Activated effector memory CD4-positive, alpha-beta T cell treated with anti-CD3 and anti-CD28 coated beads, Interleukin-2, amount 50 U/mL, for 16 hours (primary cell): ENCODE measurements at regions not wholly inside any gene's neighbourhood (a gene's known extent, or its start where the extent isn't known, plus 50 kb on each side); places are given as distances from the start of the nearest gene placed in this dataset.
"Not testable (repeated sequence)": the region's sequence is repeated elsewhere in the genome, so short reads cannot be mapped to it uniquely, and the experiment has no call there.

ENCODE experiments used
- DNase-seq: peaks from one replicate; pipeline ENCODE4 v3.0.0-alpha.2; 2020

DNA sequence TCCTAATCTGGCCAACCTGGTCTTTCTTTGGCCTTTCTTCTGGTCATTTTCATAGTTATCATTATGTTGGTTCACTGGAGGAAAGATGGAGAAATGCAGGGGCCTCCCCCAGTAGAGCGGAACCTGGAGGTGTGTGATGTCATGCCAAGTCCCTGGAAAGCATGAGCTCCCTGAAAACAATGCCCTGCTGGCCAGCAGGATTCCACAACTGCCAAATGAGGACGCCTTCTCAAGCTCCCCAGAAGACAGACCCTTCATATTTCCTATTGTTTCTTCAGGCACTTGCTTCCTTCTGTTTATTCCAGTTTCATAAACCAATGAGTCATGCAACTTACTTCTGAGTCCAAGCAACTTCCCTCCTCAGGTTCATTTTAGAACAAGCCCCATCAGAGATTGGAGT lies 339.0 kb downstream of the GATA3 start:
- no peak for DNase-seq

DNA sequence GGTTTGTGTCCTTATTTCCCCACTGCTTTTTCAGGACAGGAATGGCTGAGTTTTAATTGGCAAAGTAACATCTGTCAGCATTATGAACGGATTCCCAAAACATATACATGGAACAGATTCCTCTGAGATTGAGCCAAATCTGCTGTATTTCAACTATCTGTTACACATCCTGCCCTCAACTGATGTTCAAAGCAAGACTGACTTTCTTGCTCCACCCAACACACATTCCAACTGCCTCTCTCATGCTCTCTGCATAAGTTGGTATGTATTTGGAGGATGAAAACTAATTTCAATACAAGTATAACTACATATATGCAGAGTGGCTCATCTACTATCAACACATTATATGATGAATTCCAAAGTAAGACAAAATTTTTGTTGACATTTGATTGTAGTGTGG lies 342.2 kb downstream of the GATA3 start:
- DNase-seq, result no peak

DNA sequence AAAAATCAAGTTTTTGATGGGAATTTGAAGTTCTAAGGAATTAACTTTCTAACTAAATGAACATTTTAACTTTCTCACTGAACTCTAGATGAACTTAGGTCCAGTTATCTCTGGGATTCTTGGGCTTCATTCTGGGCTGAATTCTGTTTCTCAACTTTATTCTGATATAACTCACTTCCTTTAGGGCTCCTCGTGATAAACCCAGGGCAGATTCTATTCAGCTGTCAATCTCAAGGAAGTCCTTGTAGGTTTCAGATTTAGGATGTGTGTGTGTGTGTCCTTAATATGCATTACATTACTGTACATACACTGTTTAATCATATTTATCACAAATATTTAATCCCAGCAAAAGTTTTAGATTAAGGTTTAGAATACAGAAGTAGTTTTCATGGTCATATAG lies 344.3 kb downstream of the GATA3 start:
- DNase-seq, result no peak

DNA sequence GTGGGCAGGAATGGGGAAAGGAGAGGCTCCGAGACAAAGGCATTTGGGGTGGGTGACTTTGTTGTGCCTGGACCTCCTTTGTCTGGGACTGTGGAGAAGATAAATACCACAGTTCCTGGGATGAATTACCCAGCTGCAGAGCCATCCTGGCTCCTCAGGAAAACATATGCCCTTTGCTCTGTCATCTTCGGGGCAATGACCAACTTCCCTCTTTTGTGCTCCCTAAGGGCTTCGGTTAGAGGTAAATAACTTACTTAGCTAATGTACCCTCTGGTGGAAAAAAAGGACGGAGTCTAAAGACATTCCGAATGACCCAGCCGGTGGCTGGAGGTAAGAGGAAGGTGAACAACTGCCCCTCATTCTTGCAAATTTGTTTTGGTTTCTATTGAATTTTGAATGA lies 345.7 kb downstream of the GATA3 start:
- DNase-seq, result no peak

DNA sequence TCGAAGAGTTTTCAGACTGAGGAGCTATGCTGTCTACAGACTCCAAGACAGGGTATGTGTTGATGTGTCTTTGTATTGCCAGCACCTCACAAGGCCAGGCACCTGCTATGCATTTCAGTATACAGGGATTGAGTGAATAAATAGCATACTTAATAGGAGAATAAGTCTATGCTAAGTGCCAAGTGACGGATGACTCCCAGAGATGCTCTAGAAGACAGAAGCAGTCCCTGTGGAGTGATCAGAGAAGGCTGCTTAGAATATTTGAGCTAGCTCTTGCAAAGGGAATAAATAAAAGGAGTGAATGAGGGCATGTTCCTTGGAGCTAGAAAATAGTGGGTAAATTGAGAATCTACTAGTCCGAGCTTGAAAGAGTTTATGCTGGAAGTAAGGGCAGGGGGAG lies 346.4 kb downstream of the GATA3 start:
- no peak for DNase-seq

DNA sequence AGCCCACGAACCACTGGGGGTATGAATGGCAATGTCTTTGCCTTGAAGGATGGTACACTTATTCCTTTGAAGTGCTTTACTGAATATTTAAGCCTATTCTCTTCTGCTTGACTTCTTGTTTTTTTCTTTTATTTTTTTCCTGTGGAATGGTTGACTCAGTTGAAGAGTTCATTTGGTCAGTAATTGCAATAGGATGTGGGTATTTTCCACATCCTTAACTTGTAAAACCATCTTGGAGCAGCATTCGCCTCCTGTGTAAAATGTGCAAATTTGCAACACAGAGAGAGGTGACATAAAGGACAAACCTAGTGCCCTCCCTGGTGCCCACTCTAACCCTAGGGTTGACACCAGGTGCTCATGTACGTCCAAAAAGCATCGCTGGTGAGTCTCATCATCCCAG lies 347.0 kb downstream of the GATA3 start:
- DNase-seq, result no peak

DNA sequence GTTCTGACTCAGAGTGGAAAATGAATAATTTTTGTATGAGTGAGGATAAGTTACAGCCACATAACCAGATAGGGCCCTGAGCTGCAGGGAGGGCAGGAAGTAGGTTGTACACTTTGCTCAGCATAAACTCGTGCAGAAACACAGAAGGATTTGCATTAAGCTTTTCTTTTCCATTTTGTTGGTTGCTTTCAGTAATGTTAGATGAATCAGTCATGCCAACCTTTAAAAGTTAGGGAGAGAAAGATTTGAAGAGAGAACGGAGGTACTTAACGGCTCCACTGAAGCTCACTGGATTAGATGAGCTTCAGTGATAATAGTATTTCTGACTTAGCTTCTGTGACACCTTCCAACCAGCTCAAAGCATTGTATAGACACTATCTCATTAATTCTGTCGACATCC lies 348.1 kb downstream of the GATA3 start:
- peak; percentile 76 for DNase-seq

DNA sequence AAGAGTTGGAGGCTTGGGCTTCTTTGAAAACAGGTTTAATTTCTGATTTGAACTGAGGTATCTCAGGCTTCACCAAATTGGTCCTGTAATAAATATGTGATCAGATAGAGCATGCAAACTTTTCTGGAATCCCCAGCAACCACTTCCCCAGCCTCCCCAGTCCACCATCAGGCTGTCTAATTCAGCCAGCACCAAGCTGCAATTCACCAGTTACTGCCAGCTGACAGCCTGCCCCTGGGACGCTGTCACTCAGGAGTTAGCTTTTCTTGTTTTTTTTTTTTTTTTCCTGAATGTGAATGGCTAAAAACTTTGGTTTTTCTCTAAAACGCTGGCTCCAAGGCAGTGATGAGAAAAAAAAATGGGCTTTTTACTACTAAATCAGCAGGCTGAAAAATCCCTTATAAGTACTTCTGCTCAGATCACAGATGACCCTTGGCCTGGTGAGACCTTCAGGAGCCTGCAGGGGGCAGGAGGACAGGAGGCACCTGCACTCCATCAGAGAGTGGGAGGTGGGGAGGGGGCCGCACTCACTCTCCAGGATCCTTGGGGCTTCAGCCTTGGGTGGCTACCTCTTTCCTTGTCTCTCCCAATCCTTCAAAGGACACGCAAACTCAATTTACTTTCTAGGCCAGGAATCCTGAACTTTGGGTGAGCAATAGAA lies 349.4 kb downstream of the GATA3 start:
- DNase-seq, result no peak

DNA sequence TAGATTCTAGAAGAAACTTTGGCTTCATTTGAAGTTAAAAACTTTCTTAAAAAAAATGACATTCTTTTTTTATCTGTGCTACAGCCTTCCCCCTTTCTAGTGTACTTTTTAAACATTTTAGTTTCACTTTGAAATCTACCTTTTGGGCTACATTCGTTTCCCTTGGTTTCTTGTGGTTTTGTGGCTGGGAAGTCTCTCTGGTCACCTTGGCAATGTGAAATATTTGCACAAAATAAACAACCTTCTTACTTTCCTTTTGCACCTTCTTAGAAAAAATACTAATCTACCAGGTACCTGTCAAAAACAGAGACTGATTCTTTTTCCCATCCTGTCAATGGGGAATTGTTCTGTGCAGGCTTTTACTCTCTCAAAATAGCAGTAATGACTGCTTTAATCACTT lies 350.2 kb downstream of the GATA3 start:
- DNase-seq, result peak; percentile 72

DNA sequence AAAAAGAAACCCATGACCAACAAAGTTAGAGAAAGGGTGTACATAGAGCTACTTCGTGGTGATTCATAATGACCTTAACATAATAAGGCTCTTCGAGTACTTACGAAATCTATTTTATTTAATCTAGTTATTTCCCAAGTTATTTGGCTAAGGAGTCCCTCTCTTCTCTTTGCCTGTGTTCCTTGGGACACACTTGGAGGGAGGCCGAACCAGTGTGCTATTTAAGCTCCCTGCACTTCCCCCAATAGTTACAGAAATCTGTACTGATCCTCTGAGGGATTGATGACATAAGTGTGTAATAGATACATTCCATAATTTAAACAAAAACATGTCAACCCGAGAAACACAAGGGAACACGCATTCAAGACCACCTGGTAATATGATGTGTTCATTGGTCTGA lies 351.1 kb downstream of the GATA3 start:
- DNase-seq, result no peak

DNA sequence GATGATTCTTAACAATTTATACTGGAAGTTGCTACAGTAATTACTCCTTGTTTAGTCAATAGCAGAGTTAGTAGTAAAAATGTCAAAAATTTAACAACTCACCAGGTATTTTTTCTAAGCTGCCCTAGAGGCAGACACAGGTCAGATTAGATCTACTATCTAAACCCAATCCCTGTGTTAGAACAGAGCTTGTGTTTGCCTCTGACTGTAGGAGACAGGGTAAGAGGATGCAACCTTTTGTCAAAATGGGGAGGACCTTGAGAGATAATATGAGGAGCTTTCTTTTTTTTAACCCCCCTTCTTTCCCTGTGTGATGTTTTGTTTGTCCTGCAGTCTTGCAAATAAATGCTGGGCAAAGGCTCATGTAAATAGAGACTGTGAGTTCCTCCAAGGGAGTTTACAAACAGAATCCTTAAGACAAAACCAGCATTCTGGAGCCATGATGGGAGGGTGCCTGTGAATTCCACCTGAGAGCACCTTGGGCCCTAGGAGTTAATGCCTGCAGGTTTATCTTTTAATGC lies 353.1 kb downstream of the GATA3 start:
- no peak for DNase-seq

DNA sequence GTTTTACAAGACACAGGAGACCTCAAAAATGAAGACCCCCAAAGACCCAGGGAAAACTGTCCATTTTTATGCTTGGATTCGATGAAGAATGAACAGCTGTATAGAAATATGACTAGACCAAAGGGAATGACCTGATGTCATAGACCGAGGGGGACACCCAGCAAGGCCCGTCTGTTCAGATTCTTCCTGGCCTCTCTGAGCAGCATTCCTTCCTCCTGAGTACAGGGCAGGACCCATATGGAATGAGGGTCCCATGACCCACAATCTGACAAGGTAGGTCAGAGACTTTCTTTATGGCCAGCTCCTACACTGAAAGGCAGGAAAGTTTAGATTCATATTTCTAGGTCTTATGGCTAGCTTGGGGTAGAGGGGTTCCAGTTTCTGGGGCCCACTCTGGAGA lies 356.0 kb downstream of the GATA3 start:
- DNase-seq, result no peak

DNA sequence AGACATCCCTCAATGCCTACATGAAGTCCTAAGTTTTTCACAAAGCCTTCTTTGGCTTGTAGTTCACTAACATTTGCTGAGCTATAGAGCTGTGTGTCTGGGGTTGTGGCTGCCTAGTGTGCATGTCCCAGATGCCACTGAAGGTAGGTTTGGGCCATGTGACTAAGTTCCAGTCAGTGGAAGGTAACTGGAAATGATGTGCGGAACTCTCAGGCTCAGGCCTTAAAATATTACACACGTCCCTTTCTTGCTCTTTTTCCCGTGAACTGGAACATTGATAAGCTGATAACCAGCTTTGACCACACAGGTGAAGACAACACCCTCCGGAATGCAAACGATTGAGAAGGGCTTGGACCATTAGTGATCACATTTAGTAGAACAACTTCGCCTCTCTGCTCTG lies 358.1 kb downstream of the GATA3 start:
- DNase-seq, result no peak

DNA sequence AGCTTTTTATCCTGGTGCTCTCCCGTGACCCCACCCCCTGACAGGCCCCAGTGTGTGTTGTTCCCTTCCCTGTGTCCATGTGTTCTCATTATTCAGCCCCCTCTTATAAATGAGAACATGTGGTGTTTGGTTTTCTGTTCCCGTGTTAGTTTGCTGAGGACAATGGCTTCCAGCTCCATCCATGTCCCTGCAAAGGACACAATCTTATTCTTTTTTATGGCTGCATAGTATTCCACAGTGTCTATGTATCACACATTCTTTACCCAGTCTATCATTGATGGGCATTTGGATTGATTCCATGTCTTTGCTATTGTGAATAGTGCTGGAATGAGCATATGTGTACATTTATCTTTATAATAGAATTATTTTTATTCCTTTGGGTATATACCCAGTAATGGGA lies 360.5 kb downstream of the GATA3 start:
- not testable (repeated sequence) for DNase-seq

DNA sequence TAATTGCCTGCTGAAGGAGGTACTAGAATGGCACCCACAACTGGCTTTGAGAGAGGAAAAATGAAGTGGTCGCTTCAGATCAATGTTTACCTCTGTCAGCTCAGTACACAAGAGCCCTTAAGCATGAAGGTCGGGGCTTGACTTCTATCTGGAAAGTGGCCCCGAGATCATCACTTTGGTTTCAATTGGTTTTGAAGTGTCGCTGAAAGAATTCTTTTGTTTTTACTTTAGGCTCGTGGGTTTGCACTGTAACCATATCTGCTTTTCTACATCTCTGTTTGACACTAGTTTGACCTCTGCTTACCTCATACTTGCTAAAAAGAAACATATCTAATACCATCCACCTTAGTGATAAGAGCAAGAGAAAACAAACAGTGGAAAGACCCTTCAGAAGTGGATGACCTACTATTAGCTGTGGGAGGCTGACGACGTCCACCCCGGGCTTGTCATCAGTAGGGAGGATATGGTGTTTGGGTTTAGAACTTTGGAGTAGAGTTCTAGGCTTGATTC lies 361.8 kb downstream of the GATA3 start:
- peak; percentile 68 for DNase-seq

DNA sequence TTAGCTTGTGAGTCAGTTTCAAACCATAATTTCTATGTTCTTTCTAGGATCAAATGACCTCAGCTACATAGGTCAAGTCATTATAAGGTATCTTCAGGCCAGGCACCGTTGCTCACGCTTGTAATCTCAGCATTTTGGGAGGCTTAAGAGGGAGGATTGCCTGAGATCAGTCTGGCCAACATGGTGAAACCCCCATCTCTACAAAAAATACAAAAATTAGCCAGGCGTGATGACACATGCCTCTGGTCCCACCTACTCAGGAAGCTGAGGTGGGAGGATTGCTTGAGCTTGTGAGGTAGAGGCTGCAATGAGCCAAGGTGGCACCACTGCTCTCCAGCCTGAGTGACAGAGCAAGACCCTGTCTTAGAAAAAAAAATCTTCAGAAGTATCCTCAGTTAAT lies 362.3 kb downstream of the GATA3 start:
- DNase-seq, result peak; percentile 69

DNA sequence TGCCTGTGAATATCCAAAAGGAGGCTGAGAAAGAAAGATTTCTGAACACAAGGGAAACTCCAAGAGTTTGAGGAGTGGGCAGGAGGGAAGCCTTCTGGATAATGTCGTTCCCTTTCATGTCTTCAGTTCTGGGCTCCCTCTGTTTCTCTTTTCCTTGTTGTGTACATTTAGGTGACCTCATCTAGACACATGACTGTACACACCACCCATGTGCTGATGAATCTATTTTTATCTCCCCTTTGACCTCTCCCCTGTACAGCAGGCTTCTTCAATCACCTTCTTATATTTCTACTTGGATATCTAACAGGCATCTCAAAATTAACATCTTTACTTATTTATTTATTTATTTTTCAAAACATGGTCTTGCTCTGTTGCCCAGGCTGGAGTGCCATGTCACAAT lies 363.1 kb downstream of the GATA3 start:
- DNase-seq, result no peak

DNA sequence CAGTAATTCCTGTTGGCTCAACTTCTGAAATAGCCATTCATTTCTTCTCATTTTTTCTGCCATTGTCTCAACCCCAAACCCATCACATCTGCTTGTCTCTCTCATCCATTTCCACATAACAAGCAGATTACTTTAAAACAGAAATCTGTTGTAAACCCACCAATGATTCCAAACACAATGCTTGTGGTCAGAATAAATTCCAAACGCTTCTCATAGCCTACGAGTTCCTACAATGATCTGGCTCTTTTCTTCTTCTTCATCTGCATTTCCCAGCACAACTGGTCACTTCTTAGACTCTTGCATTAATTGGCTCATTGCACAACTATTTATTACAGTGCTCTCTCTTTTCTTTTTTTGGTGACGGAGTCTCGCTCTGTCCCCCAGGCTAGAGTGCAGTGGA lies 364.1 kb downstream of the GATA3 start:
- no peak for DNase-seq

DNA sequence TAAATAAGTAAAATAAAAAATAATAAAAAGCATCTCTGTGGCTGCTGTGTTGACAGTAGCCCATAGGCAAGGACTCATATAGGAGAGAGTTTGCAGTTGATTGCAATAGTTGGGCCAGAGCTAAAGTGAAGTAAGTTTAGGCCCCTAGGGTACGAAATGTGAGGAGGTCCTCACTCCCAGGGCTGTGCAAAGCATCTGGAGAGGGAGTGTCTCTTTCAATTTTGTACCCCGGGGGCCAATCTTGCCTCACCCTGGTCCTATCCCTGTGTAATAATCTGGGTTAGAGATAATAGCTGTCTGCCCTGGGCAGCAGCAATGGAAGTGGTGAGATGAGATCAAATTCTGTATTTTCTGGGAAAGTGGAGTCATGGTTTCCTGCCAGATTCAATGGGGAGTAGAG lies 365.7 kb downstream of the GATA3 start:
- no peak for DNase-seq

DNA sequence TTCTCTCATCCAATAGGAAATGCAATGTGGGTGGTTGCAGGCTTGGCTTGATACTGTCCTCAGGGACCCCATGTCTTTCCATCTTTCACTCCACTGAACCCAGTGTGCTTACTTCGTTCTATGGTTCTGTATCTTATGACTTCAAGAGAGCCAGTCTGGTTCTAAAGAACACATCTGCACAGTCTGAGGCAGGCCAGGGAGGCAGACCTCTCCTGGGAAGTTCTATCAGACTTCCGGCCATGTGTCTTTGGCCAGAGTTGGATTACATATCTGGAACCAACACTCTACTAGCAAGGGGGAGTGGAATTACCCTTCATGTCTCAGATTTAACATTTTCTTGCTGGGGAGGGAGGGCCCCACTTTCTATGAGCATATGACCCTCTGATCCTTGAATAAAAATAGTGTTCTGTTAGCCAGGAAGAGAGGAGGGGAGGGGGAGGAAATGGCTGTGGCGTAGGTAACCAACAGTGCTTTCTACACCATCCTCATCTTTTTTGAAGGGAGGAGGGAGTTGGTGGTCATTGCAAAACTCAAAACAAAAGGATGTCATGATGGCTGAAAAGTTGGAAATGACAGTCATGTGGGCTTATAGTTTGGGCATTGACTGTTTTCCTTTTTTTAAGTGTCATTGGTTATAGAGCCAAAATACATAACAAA lies 370.2 kb downstream of the GATA3 start:
- no peak for DNase-seq

DNA sequence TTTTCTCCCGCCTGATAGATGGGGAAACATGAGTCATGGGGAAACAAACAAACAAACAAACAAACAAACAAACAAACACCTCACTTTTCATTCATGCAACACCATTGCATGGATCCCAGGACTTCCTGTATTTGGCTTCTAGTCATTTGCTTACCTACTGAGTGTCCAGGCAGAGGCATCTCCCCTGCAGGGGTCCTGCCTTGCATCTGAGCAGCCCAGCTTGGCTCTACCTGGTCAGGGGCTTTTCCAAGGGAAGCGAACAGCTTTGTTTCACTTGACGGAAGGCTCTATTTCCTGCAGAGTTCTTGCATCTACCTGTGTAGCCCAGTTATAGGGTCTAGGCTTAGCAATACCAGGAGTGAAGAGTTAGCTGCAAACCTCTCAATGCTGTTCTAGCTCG lies 374.2 kb downstream of the GATA3 start:
- no peak for DNase-seq

DNA sequence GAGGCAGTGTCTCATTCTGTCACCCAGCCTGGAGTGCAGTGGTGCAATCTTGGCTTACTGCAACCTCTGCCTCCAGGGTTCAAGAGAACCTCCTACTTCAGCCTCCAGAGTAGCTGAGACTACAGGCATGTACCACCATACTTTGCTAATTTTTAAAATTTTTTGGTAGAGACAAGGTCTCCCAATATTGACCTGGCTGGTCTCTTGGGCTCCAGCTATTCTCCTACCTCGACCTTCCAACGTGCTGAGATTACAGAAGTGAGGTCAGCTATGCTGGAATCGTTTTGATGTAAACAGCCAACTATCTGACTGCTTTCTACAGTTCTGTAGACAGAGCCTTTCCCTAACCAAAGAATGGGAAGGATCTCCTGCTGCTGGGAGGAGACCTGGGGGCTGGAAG lies 375.8 kb downstream of the GATA3 start:
- DNase-seq, result no peak

DNA sequence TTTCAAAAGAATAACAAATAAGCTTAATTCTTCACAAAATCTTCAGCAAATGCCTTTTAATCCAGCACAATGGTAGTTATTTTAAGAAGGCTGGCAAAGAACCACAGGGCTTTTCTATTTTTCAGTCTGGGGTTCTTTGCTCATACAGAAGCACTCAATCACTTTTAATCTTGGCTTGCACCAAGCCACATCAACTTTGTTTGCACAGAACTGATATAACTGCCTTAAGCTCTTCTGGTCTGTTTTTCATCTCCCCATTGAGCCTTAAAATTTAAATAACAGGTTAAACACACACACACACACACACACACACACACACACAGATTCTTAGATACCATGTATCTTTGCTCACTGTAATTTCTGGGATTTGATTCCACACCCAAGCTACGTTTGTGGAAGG lies 377.0 kb downstream of the GATA3 start:
- DNase-seq, result no peak

DNA sequence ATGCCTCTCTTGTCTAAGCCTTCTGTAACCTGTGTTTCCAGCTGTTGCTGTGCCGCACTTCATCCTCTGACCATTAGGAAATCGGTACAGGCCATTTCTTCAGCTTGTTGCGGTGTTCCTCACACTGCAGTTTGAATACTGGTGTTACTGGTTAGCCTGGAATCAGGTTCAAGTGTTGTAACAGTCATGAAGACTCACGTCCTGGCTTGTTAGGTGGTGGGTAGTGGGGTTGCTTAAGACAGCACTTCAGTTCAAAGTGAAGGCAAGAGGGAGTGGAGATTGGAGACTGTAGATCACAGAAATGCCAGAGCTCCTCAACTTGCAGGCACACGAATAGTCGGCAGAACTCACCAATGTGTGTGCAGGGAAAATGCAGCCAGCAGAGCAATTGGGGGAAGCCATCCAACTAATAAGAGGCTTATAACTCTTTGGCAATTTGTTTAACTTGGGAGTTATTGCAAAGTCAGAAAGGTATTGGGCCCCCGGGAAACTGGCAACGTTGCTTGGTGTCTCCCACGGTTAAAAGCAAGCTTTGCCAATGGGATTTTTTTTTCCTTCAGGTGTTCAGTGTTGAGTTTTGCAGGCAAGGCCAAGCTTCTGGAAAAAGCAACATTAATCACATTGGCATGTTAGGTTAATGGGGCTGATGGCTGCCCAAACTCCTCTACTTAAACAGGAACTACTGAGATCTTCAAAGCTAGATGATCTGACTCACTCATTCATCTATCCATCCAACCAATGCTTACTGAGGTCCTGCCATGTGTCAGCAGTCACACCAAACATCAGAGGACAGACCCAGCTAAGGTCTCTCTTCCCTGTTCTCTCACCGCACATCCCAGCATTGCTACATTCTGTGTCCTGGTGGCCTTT lies 380.9 kb downstream of the GATA3 start:
- DNase-seq, result no peak
